GM18519 (cell line): ENCODE measurements at regions not wholly inside any gene's neighbourhood (a gene's known extent, or its start where the extent isn't known, plus 50 kb on each side); places are given as distances from the start of the nearest gene placed in this dataset.
"Not testable (repeated sequence)": the region's sequence is repeated elsewhere in the genome, so short reads cannot be mapped to it uniquely, and the experiment has no call there.

Source experiments
- ATAC-seq: cut with Tn5 transposase; IDR thresholded peaks from one replicate; pipeline ENCODE4 v1.9.1; 2021; ENCODE audit warnings: mild to moderate bottlenecking, moderate library complexity; ENCODE audit not compliant: unreplicated experiment, low FRiP score

DNA sequence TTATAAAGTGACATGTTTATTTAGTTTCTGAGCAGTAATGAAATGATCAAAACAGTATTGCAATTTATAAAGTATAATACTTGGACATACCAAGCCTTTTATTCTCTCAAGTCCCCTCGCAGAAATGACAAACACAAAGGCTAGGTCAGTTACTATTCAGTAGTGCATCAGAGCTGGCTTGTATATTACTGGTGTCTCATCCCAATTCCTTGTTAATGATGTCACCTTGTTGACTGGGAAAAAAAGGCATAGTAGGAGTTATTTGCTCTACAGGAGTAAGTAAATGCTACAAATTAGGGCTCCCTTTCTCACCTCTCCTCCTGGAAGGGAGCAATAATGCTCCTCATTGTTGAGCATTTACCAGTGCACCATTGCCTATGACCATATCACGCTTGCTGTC lies 317.6 kb downstream of the CHL1 start:
- ATAC-seq: no peak

DNA sequence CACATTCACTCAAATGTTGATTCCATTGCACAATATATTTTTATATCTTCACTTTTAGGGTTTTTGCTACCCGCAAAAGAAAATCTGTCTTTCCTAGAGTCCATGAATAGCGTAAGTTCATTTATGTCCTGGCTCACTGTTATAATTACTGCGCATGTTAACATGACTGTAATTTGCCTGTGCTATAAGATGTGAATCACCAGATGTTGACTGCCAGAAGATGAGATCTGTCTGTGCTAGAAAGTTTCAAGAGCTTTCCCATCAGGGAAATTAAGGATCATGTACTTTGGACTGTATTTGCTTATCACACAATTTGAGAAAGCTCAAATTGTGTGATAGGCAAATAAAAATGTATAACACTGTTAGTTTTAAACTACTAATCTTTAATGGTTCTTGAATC lies 322.5 kb downstream of the CHL1 start:
- no peak for ATAC-seq

DNA sequence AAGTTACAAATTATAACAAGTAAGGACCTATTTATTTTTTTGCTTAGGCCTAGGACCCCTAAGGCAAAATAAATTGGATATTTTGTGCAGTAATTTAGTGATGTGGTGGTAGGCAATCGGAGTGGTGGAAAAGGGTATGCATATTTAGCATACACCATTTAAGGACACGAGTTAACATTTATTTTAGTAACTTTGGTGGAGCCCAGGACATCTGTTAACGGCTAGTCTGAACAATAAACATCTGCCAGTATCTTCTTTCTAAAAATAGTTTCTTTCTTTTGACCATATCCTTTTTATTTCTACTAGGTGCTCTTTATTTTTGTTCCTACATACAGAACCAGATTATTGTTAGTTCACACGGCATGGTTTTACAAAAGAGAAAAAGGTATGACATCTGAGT lies 326.3 kb downstream of the CHL1 start:
- ATAC-seq: no peak

DNA sequence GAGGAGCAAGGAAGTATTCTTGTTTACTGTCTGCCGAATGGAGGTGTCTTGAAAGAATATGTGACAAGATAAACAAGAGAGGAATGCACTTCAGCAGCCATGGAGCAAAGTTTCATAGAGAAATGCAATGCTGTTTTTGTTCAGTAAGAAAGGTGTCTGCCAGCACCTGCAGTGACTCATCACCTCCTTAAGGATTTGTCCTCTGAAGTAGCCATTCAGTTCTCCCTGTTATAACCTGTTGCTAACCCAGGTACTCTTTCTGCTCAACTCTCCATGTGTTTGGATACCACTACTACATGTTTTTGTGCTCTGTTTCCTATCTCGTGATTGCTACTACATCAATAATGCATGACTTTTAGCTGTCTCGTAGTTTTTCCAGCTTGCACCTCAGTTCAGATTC lies 328.9 kb downstream of the CHL1 start:
- ATAC-seq: no peak

DNA sequence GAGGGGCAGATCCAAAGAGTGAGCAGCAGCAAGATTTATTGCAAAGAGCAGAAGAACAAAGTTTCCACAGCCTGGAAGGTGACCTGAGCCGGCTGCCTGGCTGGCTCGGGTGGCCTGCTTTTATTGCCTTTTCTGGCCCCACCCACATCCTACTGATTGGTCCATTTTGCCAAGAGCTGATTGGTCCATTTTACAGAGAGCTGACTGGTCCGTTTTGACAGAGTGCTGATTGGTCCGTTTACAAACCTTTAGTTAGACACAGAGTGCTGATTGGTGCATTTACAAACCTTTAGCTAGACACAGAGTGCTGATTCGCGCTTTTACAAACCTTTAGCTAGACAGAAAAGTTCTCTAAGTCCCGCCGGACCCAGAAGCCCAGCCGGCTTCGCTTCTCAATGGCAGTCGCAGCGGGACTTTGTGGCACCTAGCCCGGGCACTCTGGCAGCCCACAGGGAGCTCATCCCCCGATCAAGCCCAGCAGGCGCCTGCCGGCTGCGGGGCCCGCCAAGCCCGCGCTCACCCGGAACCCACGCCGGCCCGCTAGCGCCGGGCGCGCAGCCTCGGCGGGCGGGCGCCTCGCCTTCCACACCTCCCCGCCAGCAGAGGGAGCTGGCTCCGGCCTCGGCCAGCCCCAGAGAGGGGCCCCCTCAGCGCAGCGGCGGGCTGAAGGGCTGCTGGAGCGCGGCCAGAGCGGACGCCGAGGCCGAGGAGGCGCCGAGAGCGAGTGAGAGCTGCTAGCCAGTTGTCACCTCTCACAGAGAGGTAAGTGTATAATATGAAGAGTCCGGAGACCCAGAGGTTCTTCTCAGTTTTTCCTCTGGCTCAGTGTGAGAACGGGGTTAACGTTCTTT lies 339.2 kb downstream of the CHL1 start:
- ATAC-seq: peak; percentile 92

DNA sequence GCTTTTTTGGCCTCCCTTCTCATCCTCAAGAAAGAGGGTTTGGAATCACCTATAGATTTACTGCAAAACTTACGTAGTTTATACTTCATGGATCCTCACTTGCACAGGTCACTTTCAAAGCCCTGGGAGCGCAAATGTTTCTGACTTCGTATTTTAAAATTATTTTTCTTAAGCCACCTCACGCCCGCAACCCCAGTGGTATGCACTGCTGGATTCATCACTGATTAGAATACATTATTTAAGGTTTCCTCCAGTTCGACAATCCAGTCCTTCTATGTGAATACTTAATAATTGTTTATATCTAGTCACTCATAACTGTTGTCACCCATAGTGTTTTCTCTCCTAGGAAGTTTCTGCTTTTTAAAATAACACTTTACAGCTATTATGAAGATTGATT lies 339.9 kb downstream of the CHL1 start:
- ATAC-seq: no peak

DNA sequence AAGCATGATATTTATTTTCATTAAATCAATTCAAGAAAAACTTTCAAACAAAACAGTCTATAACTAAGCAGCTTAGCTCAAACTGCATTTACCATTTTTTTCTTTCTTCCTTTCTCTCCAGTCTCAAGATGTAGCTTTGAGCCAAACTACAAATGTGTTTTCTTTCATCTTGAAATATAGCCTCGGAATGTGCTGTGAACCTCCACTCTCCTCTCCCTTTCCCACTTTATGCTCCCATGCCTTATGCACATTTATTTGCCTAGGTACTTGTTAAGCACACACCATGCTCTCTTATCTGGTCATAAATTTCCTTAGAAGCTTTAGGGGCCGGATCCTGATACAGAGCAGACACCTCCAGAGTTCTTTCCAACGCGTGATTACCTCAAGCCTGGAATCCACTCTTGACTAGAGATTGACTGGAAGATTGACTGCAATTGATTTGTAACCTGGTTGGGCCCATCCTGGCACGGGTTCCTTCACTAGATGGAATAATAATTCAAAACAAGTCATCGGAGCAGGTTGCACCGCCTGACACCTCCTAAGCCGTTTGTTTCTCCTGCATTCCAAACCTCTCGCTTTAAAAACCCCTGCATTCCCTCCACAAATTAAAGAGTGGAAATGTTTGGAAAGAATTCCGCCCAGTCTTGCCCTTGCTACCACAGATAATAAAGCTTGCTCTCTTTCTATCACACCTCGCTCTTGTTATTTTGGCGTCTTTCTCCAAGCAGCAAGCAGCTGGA lies 344.7 kb downstream of the CHL1 start:
- no peak for ATAC-seq

DNA sequence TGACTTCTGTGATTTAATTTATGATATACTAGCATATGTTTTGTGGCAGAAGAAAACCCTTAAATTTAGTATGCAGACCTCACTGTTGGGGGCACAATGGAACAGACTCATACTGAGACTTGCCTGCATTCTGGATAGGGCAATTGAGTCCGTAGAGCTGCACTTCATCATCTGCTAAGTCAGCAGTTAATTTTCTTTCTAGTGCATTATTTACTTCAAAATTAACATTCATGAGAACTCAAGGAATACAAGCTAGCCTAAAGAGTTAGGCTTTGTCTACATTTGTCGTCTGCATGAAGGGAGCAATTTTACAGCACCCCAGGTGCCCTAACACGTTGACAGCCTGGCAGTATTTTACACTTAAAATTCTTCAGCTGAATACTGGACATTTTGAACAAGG lies 345.5 kb downstream of the CHL1 start:
- no peak for ATAC-seq

DNA sequence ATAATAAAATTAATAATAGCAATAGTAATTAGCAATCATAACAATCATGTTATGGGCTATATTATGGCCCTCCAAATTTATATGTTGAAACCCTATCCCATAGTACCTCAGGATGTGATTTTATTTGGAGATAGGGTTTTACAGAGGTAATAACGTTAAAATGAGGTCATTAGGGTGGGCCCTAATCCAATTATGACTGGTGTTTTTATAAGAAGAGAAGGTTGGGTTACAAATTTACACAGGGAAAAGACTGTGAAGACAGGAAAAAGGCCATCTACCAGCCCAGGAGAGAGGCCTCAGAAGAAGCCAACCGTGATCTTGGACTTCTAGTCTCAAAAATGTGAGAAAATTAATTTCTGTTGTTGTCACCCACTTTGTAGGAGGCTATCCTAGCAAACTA lies 353.1 kb downstream of the CHL1 start:
- ATAC-seq: no peak

DNA sequence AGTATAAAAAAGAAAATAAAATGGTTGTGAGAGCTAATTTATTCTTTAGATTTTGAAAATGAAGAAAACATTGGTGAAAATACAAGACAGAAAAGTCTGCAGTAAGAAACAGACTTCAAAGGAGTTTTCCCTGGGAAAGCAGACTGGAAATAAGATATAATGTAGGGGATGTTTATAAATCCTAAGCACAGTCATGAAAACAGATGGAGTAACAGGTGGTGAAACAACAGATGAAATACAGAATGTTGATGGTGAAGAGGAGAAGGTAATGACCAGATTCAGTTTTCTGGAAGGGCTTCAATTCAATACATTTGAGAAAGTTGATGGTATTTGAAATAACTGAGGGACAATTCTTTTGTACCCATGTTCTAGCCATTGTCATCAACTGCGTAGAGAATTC lies 353.9 kb downstream of the CHL1 start:
- no peak for ATAC-seq

DNA sequence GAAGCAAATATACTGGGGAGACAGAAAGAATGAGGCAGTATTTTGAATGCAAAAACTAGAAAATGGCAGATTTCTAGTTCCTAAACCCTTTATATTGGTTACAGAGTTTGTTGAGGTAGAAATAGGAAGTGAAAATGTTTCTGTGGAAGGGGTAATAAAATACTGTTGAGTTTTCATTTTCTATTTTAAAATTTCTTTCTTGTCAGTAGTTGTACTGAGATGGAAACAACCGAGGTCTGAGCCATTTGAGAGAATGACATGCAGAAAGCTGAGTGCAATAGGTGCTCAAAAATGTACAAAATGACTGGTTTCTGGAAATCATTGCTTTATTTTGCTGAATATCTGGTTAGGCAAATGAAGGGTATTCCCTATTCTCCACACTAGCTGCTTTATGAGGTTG lies 361.4 kb downstream of the CHL1 start:
- peak; percentile 99 for ATAC-seq

DNA sequence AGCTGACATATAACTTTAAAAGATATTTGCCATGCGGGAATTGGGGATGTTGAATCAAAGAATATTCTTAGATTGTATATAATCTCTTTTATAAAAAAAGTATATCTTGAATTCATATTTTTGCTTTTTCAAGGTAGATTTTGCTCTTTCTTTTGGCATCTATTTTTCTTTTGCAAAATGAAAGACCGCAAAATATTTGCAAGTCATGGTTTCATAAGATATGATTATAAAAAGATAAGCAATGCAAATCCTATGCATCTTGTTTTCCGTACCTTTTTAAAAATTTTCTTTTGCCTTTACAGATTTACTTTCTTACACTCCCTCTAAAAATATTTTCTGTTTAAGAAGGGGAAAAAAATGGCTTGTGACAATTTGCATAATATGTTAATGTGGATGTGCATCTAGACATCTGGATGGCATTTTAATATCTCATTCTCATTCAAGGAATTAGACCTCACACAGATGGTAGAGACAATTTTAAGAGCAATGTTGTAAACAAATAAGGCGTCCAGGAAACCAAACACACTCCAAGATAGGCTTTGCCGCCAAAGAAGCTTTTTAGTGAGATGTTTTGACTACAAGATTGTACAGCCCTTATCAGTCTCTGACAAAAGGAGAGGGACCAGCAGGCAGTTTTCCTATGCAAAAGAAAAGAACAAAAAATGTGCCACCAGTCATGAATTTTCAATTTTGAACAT lies 371.1 kb downstream of the CHL1 start:
- ATAC-seq: no peak

DNA sequence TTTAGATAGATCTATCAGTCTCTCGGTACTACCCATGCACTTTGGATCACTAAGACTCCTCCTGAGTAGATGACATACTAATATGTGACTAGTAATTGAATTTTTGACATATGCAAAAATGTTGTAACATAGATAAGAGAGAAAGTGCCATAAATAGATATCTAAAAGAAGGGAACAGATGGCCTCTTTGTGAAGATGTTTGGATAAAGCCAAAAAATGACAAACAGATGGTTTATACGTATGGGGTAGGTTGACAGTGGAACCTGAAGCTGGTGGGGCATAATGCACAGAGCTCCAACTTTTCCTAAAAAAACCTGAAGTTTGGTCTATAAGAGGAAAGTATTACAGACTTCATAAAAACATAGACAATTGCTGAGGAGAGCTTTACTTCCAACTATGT lies 383.0 kb downstream of the CHL1 start:
- not testable (repeated sequence) for ATAC-seq

DNA sequence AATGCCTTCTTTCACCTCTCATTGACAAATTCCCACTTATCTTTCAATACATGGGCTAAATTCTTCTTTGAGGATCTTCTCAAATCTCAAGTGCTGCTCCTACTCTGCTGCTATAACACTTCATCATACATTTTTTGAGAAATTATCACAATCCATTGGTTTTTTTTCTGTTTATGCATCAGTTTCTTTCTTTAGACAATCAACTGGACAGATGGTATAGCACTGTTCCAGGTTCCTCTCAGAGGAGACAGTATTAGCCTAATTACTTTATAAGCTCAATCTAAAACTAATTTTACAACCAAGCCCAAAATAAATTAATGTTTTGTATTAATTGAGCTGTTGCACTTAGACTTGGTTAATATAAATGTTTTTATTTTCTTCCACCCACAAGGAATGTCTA lies 392.5 kb downstream of the CHL1 start:
- ATAC-seq: not testable (repeated sequence)

DNA sequence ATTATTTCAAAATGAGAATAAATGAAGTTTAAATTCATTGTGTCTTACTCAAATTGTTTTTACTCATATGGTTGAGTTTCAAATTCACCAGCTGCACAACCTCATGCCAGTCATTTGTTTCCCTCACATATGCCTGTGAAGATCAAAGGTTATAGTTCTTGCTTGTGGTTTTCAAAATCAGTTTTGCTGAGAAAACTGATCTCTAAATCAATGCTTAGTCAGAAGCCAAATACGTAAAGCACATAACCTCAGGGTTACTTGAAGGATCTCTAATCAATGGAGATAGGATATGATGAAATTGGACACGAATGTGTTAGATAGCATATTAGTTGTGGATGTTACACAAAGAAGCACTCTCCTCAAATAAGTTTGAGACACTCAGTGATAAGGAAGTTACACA lies 400.7 kb downstream of the CHL1 start:
- ATAC-seq: peak; percentile 44

DNA sequence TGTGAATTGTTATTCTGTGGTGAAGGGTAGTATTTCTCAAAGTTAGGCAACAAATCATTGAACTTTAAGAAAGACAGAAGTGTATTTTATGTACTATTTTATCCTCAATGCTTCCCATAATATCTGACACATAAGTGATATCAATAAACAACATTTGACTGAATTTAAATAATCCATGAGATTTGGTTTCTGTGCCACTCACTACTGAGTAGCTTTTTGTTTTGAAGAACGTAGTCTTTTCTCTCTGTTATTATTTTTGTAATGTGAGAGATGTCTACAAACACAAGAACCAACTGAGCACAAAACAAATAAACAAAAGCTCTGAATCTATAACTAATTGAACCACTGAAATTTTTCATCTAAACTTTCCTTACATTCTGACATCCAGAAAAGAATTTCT lies 401.2 kb downstream of the CHL1 start:
- ATAC-seq: not testable (repeated sequence)

DNA sequence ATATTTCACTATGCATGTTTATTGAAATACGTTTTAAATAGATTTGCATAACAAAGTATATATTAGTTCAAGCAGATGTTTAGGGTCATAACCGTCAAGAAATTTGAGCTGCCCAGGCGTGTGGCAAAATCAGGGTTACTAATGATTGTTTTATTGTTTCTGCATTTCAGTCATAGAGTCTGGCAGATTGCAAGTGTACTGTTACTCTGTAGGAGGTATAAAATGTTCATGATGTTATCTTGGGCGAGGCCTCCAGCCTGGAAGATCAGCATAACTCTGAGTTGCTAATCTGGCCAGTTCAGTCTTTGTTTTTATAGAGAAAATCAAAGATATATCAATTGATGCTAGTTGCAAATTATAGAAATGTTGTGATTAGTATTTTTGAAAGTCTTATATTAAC lies 410.9 kb downstream of the CHL1 start:
- ATAC-seq: not testable (repeated sequence)

DNA sequence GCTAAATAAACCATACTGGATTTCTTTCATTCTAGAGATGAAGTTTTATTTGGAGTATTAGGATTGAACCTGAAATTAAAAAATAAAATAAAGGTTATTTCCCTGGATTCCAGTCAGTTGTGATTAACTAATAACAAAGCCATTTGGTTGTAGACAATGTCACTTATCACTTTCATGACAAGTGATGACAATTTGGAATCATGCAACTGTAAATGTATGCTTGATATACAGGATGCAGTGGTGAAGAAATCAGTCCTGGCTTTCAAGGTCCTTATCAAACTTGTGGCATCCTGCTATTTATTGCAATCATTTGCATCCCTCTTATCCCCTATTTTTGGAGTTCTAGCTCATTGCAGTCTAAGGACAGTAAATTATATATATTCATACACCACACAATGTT lies 425.2 kb downstream of the CHL1 start:
- ATAC-seq: no peak

DNA sequence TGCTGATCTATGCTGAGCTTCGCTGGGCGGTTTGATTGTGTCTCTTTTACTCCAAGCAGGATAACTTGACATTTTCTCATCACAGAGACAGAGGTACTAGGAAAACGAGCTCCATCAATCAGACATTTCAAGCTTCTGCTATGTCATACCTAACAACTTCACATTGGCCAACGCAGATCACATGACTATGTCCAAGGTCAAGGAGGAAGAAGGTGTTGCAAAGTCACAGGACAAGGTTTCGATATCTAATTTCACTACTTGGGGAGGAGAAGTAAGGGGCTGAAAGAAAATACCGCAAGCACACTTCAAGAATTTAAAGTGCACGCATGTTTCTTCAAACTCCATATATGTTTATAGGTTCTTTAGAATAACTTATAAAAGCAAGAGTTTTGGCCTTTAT lies 425.8 kb downstream of the CHL1 start:
- ATAC-seq: no peak

DNA sequence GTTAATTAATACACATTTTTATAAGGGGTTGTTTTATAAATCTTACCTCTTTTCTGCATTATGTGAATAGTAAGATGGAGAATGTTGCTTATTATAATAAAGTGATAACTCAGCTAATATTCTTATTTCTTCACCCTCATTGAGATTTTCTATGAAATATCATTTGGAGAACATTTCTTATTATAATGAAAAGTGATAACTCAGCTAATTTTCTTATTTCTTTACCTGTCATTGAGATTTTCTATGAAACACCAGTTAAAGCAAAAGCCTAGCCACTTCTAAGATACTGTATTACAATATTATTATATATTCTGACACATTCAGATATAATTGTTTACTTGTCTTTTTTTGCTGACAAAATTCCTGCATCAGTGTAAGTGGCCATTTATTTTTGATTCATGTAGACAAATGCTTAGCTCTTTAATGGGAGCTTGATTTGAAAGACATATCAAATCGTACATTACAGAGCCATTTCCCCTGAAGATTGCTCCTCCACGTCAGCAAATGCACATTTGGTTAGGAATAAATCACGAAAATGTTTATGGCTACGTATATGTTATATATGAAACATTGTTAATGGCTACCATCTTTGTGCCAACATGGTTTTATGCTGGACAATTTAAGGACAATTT lies 427.5 kb downstream of the CHL1 start:
- no peak for ATAC-seq

DNA sequence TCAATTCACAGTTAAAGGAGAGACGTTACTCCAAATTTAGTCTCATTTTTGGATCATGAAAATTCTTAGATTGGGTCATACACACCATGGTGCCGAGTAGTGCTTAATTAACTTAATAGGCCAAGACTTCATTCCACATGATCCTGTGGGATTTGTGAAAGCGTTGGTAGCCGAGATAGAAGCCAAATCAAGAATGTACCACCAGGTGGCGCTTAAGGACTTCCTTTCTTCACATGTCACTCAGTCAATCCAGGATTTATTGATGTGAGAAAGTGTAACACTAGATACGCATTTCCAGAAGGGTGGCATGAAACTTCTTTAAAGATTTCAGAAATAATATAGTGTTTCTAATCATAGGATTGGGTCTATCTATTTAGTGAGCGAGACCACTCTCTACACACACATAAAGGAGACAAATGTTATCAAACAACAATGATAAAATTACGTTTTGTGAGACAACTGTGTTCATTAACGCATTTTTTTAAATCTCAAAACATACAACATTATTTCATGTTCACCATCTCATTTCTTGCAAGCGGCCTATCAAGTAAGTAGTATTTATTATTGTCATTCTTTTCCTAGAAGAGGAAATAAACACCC lies 436.1 kb downstream of the CHL1 start:
- ATAC-seq: no peak
